GM12864 (cell line): ENCODE measurements at regions not wholly inside any gene's neighbourhood (a gene's known extent, or its start where the extent isn't known, plus 50 kb on each side); places are given as distances from the start of the nearest gene placed in this dataset.

Experiments
- DNase-seq: peaks from one replicate; pipeline ENCODE4 v3.0.0-alpha.2; 2011; ENCODE audit warnings: low read depth
- H3K4me3 ChIP-seq: 2 replicates; pipeline ENCODE4 v1.5.1; 2011; ENCODE audit warnings: mild to moderate bottlenecking, low read depth, low read length, control low read depth
- CTCF ChIP-seq: IDR thresholded peaks from 2 replicates; pipeline ENCODE4 v1.5.1; 2011; ENCODE audit warnings: low read depth, mild to moderate bottlenecking, moderate library complexity, low read length, control low read depth, inconsistent platforms; ENCODE audit errors: missing control alignments

GRCh38 chr16:51807551-51807950 is 656.5 kb upstream of the SALL1 start:
- TF ChIP-seq CTCF = no peak
- no peak for DNase-seq
- no peak overlapping the region for H3K4me3 ChIP-seq

- no peak overlapping the region for H3K4me3 ChIP-seq
- no peak for TF ChIP-seq CTCF
- no peak for DNase-seq
Observed at GRCh38 chr16:51801635-51802034, 650.6 kb upstream of the SALL1 start.

DNA sequence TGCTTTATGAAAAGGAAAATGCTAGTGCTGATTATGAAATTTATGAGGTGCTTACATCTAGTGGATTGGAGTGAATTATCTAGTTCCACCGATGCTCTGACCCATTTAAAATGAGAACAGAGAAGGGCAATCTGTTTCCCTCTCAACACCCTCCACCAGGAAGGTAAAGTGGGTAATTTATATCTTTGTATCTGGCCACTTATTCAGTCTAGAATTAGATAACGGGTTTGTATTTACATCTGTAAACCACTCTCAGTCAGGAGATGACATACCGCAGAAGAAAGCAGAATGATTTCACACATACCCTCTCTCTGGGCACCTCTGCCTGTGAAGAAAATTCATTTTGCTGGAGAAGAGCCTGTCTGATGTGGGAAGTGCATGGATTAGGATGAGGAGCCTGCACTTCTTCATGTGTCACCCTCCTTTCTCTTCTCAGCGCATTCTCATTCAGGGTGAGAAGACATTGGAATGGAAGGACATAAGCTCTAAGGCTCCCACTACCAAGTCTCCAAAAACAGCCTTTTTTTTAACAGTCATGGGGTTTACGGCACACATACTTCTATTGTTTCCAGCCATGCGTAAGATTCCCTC is 646.7 kb upstream of the SALL1 start:
- no peak for DNase-seq
- H3K4me3 ChIP-seq = no peak overlapping the region
- no peak for TF ChIP-seq CTCF

DNA sequence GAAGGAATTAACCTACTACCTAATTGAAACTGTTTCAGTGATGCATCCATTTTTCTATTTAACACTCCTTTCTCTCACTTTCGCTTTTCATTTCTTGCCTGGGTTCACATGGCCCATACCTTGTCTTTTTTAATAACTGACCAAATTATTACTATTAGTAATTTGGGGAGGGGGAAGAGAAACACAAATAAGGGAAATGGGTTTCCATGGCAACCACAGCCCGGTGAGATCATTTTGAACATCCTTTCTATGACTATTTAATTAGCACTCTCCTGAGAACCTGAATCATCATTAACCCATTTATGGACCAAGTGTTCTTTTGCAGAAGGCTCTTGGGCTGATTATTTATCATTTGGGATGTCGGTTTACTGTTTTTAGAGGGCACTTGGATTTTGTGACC is 628.2 kb upstream of the SALL1 start:
- TF ChIP-seq CTCF = no peak
- no peak for DNase-seq
- H3K4me3 ChIP-seq = no peak overlapping the region

DNA sequence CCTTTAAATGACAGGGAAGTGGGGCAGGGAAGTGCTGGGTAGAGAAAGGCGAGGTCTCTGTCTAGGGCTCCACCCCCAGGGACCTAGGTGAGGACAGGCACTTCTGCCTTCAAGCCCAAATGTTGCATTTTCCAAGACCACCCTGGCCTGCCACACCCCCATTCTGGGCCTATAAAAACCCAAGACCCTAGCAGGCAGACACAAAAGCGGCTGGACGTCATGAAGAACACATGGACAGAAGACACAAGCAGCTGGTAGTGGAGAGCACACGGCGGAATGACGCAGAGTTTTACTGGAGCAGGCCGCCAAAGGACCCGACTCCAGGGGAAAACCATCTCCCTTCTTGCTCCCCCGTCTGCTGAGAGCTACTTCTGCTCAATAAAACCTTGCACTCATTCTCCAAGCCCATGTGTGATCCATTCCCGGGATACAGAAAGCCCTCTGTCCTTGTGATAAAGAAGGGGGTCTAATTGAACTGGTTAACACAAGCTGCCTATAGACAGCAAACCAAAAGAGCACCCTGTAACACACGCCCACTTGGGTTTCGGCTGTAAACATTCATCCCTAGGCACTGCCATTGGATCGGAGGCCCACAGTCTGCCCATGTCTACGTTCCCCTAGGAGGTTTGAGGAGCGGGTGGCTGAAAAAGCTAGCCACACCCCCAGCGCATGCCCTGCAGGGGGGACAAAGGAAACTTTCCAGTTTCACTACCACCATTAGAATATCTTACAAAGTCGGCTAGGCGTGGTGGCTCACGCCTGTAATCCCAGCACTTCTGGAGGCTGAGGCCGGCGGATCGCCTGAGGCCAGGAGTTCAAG is 622.2 kb upstream of the SALL1 start:
- H3K4me3 ChIP-seq = no peak overlapping the region
- TF ChIP-seq CTCF = no peak
- no peak for DNase-seq

- no peak overlapping the region for H3K4me3 ChIP-seq
- TF ChIP-seq CTCF = no peak
- no peak for DNase-seq
Observed at GRCh38 chr16:51766739-51767138, 615.7 kb upstream of the SALL1 start.
